ENCODE measurements at regions not wholly inside any gene's neighbourhood (a gene's known extent, or its start where the extent isn't known, plus 50 kb on each side); places are given as distances from the start of the nearest gene placed in this dataset.

DNA sequence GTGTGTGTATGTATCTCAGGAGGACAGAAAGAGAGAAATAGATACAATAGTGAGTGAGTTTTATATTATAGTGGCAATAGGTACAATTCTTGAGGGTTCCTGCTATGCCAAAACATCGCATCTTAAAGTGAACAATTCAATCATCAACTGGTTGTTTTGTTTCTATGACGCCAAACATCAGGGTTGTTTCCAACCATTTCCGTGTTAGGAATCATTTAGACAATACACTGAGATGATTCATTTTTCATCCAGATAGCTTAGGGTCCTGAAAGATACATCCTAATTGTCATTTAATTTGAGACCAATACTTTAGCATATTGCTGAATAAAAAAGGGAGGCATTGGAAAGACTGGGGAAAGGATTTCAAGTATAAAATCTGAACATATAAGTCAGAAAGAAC lies 472.2 kb downstream of the MCTP2 start:
- FAIRE-seq (no peak), DNase-seq (ENCODE audit: low spot score) (no peak), ATAC-seq (no peak)
- ChIA-PET POLR2A (no interaction called here), CTCF (ENCODE audit: low intra/inter-chr PET ratio, low total read pairs) (no interaction called here)
- no peaks in the 10 kb centered on the region for H3K79me2 ChIP-seq (ENCODE audit: insufficient read depth, low read length)
- H4K20me1 ChIP-seq (ENCODE audit: insufficient read depth, low read length) = no peaks in the 10 kb centered on the region
- 25% methylated on average over 3 of the region's 3 CpGs for WGBS (ENCODE audit: low lambda C conversion rate)
- H3K27me3 ChIP-seq (ENCODE audit: control insufficient read depth in 1 of 2, insufficient read depth in 2 of 2, low read length in 2 of 2) = no peaks in the 10 kb centered on the region
- H3K4me3 ChIP-seq (replicated peaks in 1 of 3; ENCODE audit: insufficient read depth in 1 of 3, low read depth in 2 of 3, low read length in 3 of 3) = no peak overlapping the region
- H3K4me2 ChIP-seq (ENCODE audit: low read depth, low read length) = no peak overlapping the region
- intact Hi-C loops (cut with micrococcal nuclease; ENCODE audit: unreplicated experiment) = no loop called here
- no TSS peak for BruUV-seq (replicated peaks)
- H3K27ac ChIP-seq (ENCODE audit: extremely low read length, insufficient read depth, low read length) = no peak overlapping the region
- TF ChIP-seq MAZ (IDR thresholded peaks at IDR 0.05; ENCODE audit: borderline replicate concordance, low read depth, low read length) = no peak
- no peak for TF ChIP-seq MAZ (CRISPR knock-in tag; IDR thresholded peaks at IDR 0.05; ENCODE audit: low read depth)
- no peak for TF ChIP-seq ZFAT (CRISPR knock-in tag; conservative IDR thresholded peaks at IDR 0.05)
- no peak for TF ChIP-seq FOSL1 (CRISPR knock-in tag; IDR thresholded peaks at IDR 0.05; ENCODE audit: borderline replicate concordance)
- TF ChIP-seq GLI4 (CRISPR knock-in tag; IDR thresholded peaks at IDR 0.05; ENCODE audit: borderline replicate concordance) = no peak
- no peak for TF ChIP-seq CHD2 (IDR thresholded peaks at IDR 0.05; ENCODE audit: low read depth, low read length)
- TF ChIP-seq MED1 (CRISPR knock-in tag; IDR thresholded peaks at IDR 0.05) = no peak
- no peak for TF ChIP-seq ZNF770 (CRISPR knock-in tag; IDR thresholded peaks at IDR 0.05)
- TF ChIP-seq, protein P1, sequence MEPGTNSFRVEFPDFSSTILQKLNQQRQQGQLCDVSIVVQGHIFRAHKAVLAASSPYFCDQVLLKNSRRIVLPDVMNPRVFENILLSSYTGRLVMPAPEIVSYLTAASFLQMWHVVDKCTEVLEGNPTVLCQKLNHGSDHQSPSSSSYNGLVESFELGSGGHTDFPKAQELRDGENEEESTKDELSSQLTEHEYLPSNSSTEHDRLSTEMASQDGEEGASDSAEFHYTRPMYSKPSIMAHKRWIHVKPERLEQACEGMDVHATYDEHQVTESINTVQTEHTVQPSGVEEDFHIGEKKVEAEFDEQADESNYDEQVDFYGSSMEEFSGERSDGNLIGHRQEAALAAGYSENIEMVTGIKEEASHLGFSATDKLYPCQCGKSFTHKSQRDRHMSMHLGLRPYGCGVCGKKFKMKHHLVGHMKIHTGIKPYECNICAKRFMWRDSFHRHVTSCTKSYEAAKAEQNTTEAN (CRISPR knock-in tag; conservative IDR thresholded peaks at IDR 0.05) = no peak
- no peak for TF ChIP-seq SP4 (CRISPR knock-in tag; IDR thresholded peaks at IDR 0.05)
- TF ChIP-seq SOX5 (CRISPR knock-in tag; IDR thresholded peaks at IDR 0.05; ENCODE audit: borderline replicate concordance) = no peak
- TF ChIP-seq ZNF572 (CRISPR knock-in tag; IDR thresholded peaks at IDR 0.05) = no peak
- TF ChIP-seq ZNF773 (CRISPR knock-in tag; IDR thresholded peaks at IDR 0.05; ENCODE audit: borderline replicate concordance) = no peak
- no peak for TF ChIP-seq RORA (CRISPR knock-in tag; IDR thresholded peaks at IDR 0.05)
- no peak for TF ChIP-seq RFX5 (IDR thresholded peaks at IDR 0.05; ENCODE audit: low read depth, low read length)
- TF ChIP-seq ZNF331 (CRISPR knock-in tag; IDR thresholded peaks at IDR 0.05) = no peak
- no peak for TF ChIP-seq CHD4 (IDR thresholded peaks at IDR 0.05; ENCODE audit: borderline replicate concordance, low read length)
- no peak for TF ChIP-seq GATA4 (IDR thresholded peaks at IDR 0.05; ENCODE audit: borderline replicate concordance, low read depth)
- no peaks in the 10 kb centered on the region for H3K36me3 ChIP-seq (replicated peaks in 1 of 2; ENCODE audit: control insufficient read depth in 1 of 2, insufficient read depth in 2 of 2, low read length in 2 of 2)
- no peak overlapping the region for H3K9ac ChIP-seq (ENCODE audit: insufficient read depth, low read depth, low read length)
- peaks cover 10% of the 10 kb centered on the region for H3K9me3 ChIP-seq (ENCODE audit: low read length)
- in situ Hi-C loops (cut with HindIII; ENCODE audit: extremely low pct_ligation_motif_present, low pct_unique_long_range_greater_than_20kb) = loop anchor here (25.0 kb wide), 1 partner anchor 109 kb away; no protein-coding TSS in a partner anchor
- H2AFZ ChIP-seq (ENCODE audit: low read length) = no peak overlapping the region
- H3K4me1 ChIP-seq (ENCODE audit: insufficient read depth, low read length) = no peaks in the 10 kb centered on the region
